Hematopoietic multipotent progenitor cell treated with erythropoietin and hydrocortisone succinate and interleukin-3 and kit ligand, for 8 days (in vitro differentiated cells): ENCODE measurements at regions not wholly inside any gene's neighbourhood (a gene's known extent, or its start where the extent isn't known, plus 50 kb on each side); places are given as distances from the start of the nearest gene placed in this dataset.
A peak's percentile ranks its signal among the peaks of the same experiment; 100 is the strongest.
"Not testable (repeated sequence)": the region's sequence is repeated elsewhere in the genome, so short reads cannot be mapped to it uniquely, and the experiment has no call there.

ENCODE experiments used
- DNase-seq: peaks from one replicate; pipeline ENCODE4 v3.0.0-alpha.2; 2015

DNA sequence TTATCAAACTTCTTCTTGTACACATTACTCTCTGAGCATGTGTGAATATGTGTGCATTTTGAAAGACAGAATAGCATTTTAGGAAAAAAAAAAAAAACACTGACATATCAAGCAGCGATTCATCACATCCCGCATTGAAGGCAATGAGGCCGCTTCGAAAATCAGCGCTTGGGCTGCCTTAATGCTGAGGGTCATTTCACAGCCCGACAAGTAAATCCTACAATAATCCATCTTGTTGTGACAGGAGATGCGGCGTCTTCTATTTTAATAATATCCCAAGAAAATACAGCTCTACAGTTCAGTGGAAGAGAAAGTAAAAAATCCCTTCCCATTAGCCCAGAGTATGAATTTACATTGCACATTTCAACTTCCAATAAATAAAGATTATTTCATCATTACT lies 389.2 kb upstream of the GRM7 start:
- no peak for DNase-seq

DNA sequence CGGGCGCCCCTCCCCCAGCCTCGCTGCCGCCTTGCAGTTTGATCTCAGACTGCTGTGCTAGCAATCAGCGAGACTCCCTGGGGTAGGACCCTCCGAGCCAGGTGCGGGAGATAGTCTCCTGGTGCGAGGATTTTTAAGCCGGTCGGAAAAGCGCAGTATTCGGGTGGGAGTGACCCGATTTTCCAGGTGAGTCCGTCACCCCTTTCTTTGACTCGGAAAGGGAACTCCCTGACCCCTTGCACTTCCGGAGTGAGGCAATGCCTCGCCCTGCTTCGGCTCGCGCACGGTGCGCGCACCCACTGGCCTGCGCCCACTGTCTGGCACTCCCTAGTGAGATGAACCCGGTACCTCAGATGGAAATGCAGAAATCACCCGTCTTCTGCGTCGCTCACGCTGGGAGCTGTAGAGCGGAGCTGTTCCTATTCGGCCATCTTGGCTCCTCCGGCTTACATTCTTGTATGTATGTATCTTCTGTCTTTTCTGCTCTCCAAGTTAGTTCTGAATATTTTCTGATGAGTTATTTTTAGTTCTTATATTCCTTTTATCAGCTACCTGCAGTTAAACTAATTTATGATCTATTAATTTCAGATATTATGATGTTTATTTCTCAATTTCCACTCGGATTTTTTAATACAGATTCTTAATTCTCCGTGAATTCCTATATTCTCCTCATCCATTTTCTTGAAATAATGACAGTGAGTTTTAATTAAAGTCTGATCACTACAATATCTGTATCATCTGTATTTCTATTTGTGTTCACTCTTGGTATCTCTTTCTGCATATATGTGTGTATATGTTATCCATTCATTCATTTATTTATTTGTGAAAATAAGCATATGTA lies 370.2 kb upstream of the GRM7 start:
- DNase-seq = not testable (repeated sequence)

DNA sequence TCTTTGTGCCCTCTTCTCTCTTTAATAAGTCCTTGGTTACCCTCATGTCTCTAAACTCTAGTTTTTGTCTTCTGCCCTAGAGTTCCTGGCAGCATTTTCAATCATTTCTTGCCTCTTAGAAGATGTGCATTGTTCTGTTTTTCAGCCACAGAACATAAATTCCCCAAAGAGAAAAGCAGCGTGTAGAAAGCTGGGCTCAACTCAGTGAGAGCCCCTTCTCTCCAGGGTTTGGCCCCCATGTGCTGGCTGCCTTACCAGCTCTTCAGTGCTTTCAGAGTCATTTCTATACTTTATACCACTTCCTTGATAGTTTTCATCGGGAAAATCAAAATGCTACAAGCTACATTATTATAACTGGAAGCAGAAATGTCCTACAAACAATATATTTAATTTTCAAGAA lies 369.1 kb upstream of the GRM7 start:
- no peak for DNase-seq

DNA sequence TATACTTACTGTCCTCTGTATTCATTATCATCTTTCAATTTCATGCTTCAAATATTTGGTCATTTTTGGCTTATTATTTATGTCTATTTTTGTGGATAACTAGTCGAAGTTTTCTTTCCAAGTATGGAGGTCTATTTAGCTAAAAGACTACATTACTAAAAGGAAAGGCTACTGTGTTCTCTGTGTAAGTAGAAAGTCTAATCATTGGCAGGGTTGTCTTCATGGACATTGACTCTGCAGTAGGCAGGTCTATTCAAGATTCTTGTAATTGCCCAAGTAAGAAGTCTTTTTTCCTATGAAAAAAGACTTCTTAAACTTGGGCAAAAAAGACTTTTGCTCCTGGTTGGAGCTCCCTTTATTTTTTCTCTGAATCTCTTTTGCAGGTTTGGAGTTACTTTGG lies 368.6 kb upstream of the GRM7 start:
- no peak for DNase-seq

DNA sequence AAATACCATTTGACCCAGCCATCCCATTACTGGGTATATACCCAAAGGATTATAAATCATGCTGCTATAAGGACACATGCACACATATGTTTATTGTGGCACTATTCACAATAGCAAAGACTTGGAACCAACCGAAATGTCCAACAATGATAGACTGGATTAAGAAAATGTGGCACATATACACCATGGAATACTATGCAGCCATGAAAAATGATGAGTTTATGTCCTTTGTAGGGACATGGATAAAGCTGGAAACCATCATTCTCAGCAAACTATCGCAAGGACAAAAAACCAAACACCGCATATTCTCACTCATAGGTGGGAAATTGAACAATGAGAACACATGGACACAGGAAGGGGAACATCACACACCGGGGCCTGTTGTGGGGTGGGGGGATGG lies 362.0 kb upstream of the GRM7 start:
- not testable (repeated sequence) for DNase-seq

DNA sequence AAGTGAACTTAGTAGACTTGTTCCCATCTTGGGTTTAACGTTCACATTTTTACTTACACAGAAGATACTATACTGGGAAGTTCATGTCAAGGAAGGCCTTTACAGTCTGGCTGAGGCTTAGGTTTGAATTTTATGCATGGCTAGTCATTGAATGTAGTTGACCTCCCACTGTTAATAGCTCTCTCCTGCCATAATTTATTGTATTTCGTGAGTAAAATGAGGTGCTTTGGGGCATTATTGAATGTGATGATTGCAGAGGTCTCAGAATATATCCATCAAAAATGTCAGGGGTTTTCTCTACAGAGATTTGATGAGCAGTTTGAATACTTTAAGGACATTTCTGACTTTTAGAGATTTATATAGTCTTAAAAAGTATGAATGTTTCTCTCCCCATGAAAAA lies 356.6 kb upstream of the GRM7 start:
- no peak for DNase-seq

DNA sequence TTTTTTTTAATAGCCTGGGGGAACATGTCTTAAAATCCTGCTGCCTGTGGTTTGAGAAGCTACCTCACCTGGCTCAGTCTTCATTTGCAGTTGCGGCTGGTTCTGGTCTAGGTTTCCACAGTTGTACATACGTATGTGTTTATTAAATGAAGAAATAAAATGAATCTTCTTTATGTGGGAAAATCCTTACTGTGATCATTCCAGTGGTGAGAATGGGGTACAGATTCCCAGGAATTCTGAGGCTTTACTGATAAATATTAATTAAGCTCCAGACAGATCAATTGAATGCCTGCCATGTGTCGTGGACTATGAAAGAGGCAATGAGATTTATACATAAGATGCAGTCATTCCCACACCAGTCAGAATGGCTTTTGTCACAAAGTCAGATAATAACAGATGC lies 356.1 kb upstream of the GRM7 start:
- no peak for DNase-seq

DNA sequence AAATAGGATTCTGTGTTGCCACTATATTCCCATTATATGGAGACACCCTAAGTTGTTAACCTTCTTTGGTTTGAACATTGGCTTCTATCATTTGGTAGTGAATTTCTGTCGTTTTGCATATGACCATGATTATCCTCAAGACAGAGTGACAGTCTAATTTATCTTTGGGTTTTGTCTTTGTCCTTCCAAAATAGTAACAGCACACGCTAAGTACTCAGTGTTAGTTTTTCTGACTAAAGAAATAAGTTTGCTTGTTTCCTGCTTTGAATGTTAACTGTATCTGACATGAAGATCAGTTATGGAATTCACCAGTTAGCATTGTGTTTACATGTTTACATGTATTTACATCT lies 352.5 kb upstream of the GRM7 start:
- no peak for DNase-seq

DNA sequence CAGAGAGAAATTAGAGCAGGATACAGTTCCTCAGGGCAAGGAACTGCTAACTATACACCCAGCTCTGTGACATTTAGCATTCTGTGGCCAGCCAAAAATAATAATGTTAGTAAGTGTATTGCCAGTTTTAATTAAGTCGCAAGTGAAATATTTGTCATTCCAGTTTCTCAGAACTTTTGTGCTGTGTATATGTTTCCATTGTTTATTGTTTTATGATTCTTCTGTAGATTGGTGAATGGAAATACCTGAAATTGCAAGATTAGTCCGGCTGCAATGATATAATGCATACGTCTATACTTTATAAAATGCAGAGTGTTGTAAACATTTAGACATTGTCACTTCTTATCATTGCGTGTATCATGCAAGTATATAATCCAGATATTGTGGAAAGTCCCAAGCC lies 351.3 kb upstream of the GRM7 start:
- no peak for DNase-seq

DNA sequence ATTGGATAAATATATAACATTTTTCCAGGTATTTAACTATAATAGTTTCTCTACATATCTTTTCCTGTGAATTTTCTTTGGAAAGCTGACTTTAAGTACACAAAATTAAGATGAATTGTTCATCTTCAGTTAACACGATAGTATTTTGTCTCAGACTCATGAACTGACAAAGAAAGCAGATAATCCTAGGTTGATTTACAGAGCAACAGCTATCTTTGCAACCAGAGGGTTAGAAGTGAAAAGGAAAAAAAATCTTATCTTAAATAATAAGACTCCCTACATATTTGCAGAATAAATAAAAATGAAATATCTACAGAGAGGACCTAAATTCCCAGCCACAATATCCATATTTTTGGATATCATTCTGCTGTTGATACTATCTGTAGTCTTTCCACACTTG lies 350.2 kb upstream of the GRM7 start:
- no peak for DNase-seq

DNA sequence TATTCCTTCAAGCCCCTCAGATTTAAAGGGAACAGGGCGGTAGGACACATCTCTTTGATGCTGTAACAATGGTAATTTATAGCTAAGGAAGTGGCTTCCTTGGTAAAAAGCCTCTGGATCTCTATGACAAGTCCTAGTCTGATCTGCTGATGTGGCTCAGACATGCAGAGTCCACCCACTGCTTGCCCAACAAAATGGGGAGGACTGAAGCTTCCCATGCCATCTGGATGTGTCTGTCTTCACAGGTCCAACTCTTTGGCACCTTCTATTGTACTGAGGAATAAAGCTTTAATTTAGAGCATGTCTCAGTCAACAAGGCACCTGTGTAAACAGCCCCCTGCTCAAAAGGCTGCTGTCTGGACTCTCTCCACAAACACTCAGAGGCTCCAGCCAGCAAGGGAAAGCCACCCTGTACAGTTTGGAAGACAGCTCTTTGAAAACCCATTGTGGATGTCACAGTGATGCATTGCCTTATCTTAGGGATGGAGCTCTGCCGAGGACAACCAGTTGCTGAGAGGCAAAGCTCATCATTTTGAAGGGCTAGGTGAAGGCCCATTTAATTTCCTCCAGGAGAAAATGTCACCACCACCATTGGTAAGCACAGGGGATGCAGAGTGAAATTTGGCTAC lies 348.6 kb upstream of the GRM7 start:
- no peak for DNase-seq

DNA sequence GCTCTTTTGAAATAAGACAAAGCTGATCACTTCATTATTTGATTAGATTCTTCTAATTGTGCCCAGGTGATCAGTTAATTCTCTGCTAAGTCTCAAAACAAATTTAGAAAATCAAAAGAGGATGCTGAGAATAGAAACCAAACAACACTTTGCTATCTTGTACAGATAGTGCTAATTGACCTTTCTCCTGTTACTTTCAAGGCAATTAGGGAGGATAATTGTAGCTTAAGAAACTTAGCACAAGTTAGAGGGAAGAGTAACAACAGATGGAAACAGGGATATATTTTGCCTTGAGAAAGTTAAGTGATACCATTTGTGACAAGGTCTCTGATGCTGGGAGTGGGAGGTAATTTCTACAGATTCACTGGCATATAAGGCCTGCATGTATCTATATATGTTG lies 344.8 kb upstream of the GRM7 start:
- DNase-seq = no peak

DNA sequence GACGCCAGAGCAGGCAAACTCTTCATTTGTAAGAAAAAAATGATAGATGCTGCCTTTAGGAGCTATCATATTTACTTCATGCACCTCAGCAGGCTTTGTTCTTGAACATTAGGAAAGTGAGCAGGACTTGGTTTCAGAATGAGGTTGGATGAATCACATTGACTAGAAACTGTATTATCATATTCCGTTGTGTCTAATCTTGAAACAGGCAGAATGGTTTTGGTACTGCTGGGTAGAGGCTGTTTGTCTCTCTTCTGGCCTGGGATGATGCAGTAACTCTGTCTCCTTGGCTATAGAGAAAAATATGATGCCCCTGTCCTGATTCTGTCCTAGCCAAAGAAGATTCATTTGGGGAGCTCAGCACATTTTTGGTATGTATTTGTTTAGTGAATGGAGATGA lies 344.2 kb upstream of the GRM7 start:
- DNase-seq = no peak

DNA sequence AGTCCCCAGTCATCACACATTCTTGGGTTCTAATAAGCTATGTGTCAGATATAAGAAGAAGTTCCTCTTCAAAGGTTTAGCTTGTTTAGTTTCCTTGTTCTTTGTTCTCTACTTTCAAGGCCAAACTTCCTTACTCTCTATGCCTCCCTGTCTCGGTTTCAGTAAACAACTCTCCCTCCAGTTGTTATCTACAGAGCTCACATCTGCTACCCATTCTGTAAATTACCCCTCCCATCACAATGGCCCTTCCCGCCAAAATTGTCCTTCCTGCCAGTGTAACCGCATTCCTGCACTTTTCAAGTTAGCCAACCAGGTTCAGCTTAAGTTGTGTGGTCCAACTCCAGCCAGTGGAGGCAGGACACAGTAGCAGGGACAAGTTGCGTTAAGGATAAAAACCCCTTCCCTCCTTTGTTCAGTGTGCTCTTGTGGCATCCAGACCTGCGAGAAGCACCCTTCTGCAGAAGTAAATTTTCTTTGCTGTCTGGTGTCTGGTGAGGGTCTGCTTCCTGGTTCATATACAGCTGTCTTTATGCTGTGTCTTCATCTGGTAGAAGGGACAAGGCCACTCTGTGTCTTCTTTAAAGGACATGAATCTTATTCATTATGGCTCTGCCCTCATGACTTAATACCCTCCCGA lies 342.1 kb upstream of the GRM7 start:
- DNase-seq = no peak

DNA sequence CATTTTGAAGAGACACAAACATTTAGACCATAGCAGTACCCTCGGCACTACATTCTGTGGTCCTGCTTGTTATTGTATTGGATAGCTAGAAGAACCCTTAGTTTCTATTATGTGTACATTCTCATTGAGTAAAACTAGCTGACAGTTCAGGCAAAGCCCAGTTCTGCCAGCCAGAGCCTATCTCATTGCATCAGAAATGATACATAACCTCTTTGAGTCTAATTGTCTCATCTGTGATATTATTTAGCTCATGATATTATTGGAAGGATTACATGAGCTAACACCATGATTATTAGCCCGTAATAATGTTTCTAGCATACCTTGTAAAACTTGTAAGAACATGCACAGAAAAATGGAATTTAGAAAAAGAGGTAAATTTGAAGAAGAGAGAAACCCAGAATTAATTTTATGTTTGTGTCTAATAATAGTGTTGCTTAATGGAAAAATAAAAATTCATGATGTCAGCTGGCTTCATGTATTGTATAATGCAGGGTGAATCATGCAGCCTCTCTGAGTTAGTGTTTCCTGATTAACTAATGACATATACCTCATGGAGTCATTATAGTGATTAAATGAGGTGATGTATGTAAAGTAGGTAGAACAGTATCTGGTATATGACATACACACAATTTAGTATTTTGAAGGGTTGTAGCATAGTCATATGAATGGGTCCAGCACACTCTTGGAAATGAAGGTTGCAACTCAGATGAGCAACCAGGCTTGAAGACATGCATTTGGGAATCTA lies 339.4 kb upstream of the GRM7 start:
- no peak for DNase-seq

DNA sequence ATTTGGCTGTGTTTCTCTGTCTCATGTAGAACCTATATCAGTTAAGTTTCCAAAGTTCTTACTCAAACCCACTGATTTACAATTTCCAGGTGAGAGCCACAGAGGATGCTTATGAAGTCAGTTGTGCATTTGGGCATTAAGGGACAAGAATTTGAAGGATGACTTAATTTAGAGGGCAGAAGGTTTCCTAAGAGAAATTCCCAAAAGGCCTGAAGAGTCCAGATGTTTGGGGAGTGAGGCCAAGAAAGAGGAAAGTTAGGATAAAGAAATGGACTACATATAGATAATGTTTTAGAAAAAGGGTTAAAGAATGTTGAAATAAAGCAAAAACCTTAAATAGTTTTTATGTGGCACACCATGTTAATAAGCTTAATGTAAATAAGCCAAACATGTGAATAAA lies 338.7 kb upstream of the GRM7 start:
- DNase-seq = no peak

DNA sequence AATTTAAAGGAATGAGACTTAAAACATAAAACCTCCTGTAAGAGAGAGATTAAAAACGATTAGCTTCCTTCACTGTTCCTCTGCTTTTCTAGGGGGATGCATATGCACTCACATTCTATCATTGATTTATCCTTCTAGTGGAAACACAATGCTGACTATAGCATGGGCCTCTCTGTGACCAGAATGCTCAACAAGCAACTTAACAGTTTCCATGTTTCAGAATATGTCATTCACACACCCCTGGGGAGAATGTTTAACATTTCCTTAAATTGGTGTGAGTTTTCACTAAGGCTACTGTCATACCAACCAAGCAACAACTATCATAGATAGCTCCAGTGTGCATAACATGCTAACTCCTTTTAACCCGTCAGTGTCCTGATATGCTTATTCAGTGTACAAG lies 337.9 kb upstream of the GRM7 start:
- no peak for DNase-seq

DNA sequence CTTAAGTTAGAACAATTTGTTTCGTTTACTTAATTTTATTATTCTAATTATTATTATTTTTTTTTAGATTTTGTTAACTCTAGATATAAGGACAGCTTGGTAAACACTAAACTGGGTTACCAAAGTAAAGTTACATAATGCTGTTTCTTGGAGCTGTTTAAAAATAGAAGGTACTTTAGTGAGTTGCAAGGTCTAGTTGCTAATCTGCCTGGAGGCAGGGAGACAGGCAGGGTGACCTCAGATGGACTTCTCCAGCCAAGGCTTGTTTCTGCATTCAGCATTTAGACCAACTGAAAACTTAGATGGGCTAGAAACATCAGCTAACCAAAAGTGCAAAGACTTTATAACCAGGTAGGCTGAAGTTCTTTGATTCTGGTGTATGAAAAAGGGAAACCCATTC lies 336.4 kb upstream of the GRM7 start:
- DNase-seq = no peak

DNA sequence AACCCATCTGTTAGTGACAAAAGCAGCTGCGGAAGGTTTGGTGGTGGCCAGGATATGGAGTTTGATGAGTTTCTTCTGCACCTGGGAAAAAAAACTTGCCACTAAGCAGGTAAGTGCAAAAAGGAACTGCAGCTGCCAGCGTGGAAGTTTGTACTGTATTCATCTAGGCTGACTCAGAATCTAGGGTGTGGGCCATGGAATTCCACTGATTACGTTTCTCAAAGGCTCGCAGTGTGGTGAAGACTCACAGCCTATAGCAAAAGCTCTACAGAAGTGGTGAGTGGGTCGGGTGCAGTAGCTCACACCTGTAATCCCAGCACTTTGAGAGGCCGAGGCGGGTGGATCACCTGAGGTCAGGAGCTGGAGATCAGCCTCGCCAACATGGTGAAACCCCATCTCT lies 334.6 kb upstream of the GRM7 start:
- no peak for DNase-seq

DNA sequence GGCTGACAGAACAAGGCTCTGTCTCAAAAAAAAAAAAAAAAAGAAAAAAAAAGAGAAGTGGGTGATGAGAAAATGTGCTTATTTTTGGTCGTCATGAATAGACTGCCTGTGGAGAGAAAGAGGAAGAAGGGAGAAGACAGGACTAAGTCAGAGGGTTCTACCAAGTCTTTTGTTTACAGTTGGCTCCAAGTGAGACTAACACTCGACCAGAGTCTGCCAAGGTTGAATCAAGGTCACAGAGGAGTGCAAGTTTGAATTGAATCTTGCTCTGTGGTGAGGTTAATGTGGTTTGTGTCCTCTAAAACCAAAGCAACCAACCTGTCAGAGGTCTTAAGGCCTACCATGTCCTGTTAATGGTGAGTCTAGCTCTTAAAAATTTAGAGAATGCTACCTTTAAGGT lies 334.1 kb upstream of the GRM7 start:
- no peak for DNase-seq

DNA sequence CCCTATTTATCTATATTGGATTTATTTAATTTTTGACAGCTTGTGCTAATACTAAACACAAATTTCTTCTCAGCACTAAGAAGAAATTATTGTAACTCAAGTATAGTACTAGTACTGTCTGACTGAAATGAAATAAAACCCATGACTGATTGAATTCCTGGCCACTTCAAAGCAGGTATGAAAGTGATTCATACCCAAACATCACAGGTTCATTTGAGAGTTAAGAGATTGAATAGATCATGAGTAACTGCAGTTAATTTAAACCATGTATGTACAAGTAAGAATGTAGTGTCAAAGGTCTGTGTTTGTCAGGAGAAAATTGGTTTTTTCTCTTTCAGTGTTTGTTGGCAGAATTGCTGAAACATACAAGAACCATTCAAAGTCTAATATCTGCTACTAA lies 332.0 kb upstream of the GRM7 start:
- DNase-seq = no peak

DNA sequence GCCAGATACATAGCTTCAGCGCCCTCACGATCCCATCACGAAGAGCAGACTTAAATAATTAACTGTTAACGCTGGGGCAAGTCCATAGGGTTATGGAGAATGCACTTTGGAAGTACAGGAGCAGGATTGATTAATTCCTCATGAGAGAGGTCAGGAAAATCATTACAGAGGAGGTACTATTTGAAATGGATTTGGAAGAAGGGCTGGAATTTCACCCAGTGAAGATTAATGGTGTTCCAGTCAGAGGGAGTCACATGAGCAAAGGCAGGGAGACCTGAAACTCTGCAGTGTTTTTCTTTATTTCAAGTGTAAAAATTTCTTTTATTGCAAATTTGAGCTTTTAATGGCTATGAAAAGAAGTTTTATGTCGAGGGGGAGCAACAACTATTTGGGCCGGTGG lies 329.8 kb upstream of the GRM7 start:
- no peak for DNase-seq

DNA sequence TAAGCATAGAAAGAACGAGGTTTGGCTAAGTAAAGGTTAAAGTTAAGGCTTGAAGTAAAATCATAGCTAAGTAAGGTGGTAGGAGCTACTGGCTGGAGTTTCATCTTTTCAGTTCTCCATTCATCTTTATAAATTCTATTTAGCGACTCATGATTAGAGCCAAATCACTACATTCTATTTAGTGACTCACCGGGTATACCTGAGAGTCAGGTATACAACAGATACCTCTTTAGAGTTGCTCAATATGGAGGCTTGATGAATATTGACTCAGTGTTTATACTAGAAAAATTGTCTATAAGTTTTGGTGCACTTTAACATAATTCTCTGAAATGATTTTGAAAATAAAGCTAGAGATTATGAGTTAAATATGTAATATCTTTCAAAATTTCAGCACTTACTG lies 328.8 kb upstream of the GRM7 start:
- DNase-seq = no peak

DNA sequence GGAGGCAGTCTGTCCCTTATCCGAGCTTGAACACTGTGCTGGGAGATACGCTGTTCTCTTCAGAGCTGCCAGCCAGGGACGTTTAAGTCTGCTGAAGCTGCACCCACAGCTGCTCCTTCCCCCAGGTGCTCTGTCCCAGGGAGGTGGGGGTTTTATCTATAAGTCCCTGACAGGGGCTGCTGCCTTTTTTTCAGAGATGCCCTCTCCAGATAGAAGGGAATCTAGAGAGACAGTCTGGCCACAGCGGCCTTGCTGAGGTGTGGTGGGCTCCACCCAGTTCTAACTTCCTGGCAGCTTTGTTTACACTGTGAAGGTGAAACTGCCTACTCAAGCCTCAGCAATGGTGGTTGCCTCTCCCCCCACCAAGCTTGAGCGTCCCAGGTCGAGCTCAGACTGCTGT lies 319.9 kb upstream of the GRM7 start:
- DNase-seq = peak; percentile 15
